Smooth muscle cell of the brain vasculature (primary cell): ENCODE measurements at regions not wholly inside any gene's neighbourhood (a gene's known extent, or its start where the extent isn't known, plus 50 kb on each side); places are given as distances from the start of the nearest gene placed in this dataset.

Experiments used
- DNase-seq: peaks from one replicate; pipeline ENCODE4 v3.0.0-alpha.2; 2012; ENCODE audit warnings: low read depth, low spot score

DNA sequence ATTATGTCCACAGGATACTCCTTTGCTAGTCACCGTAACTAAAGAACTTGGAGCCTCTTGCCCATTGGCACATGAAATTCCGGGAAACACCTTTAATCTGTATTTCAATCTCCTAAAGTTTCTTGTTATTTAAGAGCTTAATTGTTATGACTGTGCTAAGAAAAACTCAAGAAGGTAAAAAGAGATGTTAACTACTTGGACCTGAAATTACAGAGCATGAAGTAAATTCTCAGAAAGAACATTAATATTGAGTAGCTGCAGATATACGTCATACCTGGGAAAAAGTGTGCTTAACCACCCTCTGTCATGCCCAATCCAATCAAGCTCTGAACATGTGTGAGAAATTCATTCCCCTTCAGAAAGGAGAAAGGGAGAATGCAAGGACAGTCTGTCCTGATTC is 394.9 kb upstream of the PTGER4 start:
- no peak for DNase-seq

- DNase-seq, result no peak
These were observed 400.8 kb upstream of the PTGER4 start for GRCh38 chr5:40278881-40279280.

DNA sequence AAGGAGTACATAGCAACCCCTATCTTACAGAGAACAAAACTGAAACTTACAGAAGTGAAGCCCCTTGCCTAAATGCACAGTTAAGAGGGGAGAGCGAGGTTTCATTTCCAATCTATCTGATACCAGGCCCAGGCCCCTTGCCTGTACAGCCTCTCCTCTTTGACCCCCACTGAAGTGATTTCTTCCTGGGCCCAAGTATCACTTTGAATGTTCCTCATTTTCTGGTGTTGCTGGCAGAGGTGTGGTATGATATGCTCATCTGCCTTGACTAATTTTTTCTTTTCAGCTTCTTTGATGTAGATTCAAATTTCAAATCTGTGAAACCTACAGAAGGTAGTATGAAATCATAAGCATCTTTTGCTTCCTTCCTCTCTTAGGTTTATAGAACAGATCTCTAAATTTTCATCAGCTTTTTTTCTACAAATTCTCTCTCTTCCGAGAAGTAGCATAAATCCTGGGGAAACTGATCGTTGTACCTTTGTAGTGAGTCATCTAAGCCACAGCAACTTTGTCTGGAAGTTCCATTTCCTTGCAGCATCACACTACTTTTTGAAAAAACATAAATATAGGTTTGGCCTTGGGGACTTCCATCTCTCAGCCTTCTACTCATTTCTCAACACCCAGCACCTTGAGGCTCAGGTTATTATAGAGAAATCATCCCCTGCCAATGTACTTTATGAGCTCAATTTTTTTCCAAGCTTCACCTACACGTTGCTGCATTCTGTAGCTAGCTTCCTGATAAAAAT is 402.4 kb upstream of the PTGER4 start:
- no peak for DNase-seq

- DNase-seq, result no peak
These were observed 403.2 kb upstream of the PTGER4 start for GRCh38 chr5:40276426-40277102.

GRCh38 chr5:40274568-40274967 is 405.1 kb upstream of the PTGER4 start:
- DNase-seq, result no peak

DNA sequence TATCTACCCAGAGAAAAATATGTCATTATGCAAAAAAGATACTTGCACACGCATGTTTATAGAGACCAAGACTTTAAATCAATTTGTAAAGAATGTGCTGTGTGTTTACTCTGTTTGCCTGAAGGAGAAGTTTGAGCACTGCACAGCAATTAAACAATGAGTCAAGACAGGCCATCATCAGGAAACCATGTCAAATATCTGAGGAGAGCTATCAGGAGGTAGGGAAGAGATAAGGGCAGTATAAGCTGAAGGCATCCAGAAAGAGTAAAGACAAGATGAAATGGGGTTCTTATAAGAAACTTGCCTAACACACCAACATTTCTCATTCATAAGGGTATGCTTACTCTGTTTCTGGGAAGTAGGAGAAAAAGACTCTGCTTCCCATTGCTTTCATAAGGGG is 405.8 kb upstream of the PTGER4 start:
- DNase-seq, result no peak

GRCh38 chr5:40271476-40271875 is 408.2 kb upstream of the PTGER4 start:
- no peak for DNase-seq

DNA sequence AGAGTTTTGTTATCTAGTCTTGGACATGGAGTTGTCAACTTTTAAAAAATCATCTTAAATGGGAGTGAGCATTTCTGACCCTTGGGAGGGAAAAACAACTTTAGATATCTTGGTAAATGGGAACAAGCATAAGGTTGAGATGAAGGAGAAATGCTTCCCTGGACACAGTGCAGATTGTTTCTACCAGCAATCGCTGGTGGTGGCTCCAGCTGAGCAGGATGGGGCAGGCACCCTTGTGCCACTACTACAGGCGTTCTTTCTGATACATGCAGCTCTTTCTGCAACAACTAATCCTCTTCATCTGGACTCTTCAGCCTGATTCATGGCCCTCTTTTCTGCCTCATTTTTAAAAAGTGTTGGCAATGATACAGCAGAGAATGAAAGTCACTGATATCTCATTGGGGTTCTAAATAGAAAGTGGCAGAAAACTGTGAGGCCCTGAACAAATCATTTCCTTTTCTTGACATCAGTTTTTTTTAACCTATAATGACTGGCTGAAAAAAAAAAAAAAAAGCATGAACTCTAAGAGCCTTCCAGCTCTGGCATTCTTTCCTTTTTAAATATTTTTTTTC is 409.4 kb upstream of the PTGER4 start:
- DNase-seq, result no peak

- DNase-seq, result no peak
These were observed 411.6 kb upstream of the PTGER4 start for GRCh38 chr5:40268088-40268487.

DNA sequence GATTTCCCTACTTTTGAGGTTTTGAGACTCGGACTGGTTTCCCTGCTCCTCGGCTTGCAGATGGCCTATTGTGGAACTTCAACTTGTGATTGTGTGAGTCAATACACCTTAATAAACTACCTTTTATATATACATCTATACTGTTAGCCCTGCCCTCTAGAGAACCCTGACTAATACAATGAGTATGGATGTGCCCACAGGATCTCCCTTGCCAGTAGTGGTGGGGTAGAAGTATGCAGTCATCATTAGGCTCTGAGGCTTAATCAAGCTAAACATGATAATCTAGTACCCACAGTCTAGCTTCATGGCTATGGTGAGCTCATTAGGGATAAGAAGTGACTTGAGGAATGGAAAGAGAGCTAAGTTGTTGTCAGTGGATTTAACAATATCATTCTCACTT is 412.8 kb upstream of the PTGER4 start:
- DNase-seq, result no peak

DNA sequence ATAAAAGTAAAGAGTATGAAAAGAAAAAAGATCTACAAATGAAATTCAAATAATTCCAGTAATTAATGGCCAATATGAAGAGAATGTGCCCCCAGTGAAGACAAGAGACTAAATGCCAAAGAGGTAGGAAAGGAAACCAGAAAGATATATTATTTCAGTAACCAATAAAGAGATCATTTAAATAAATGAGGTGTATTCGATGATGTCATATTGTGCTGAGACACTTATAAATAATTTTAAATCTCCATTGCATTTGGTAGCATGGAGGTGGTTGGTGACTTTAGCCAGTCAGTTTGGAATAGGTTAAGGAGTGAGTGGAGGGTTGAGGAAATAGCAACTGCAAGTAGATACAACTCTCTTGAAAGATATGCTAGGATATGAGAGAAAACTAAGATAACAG is 417.7 kb upstream of the PTGER4 start:
- no peak for DNase-seq

- no peak for DNase-seq
These were observed 419.4 kb upstream of the PTGER4 start for GRCh38 chr5:40260361-40260760.

- DNase-seq, result no peak
These were observed 421.5 kb upstream of the PTGER4 start for GRCh38 chr5:40258222-40258621.

DNA sequence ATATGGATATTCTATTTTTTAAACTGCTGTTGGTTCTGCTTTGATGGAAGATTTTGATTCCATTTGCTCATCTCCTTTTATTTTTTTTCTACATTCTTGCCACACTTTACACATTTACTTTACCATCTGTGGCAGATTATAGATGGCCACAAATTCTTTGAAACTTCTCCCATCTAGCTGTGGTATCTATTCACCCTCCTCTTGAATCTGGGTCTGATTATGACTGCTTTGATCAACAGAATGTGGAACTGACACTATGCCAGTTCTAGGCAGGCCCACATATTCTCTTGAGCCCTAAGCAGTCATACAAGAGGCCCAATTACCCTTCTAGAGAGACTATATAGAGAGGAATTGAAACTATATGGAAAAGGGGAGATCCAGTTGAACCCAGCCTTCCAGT is 439.0 kb upstream of the PTGER4 start:
- no peak for DNase-seq

GRCh38 chr5:40240111-40240510 is 439.6 kb upstream of the PTGER4 start:
- no peak for DNase-seq

GRCh38 chr5:40238066-40238745 is 441.5 kb upstream of the PTGER4 start:
- no peak for DNase-seq

DNA sequence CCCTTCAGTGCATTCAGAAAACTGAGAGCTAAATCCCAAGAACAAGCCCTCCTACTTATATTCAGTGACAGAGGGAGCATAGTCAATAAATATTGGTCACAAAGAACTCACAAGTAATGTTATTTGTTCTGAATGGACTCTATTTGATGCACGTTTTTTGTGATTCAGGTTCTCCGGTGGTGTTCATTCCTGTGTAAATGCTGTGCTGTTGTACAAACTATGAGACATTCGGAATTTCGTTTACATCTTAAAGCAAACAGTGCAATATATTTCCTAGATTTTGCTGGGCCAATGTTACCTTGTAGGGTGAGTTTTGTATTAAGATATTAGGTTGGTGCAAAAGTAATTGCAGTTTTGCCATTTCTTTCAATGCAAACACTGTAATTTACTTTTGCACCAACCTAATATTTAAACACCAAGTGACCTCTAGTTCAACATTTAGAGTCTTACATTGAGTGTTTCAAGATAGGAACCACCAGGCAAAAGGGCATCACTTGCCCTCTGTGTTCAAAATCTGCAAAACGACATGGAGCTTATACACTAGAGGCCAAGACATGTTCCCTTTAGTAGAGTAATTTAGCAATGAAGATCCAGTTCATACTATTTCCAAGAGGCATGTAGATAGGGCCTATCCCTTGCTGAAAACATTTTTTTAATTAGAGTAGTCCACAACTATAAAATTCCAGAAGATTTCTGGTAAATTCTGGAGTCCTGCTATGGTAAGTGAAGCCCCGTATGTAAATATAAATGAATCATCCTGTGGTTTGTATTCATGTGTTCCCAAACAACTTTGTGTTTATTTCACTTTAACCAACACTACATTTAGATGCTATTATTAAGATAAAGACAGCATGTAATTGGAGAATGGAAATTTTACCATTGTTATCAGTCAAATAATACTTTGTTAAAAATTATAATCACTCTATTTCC is 444.0 kb upstream of the PTGER4 start:
- no peak for DNase-seq

GRCh38 chr5:40233268-40233667 is 446.4 kb upstream of the PTGER4 start:
- no peak for DNase-seq

DNA sequence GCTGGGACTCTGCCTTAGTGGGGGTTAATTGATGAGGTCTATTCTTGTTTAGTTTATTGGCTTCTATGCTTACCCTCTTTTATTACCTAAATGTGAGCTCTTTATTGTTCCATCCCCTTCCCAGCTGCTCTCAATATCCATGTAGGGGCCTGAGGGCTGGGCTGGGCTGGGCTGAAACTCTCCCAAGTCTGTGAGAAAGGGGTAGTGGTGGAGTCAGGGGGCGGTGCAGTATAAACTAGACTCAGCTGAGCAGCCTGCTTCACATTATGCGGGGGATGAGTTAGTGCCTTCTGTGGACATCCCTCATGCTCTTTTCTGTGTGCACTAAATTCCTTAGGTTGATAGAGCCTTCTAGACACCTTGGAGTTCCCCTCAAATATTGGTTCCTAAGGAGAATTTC is 451.8 kb upstream of the PTGER4 start:
- DNase-seq, result no peak

GRCh38 chr5:40227366-40227765 is 452.3 kb upstream of the PTGER4 start:
- no peak for DNase-seq

DNA sequence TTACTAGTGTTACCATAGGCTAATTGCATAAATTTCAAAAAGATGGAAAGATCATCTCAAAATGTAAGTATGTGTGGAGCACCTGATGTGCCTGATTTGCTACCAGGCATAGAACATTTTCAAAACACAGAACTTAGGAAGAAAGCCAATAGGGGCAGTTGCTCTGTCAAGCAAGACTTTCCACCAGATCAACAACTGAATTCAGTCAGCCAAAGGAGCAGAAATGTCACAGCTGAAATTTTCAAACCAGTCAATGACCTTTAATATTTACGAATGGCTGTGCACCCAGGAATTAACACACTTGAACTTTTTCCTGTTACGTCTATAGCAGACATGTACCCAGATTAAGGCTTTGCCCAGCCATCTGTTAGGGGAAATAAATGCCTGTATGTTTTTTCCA is 452.8 kb upstream of the PTGER4 start:
- DNase-seq, result no peak
